Right lobe of liver (tissue), 4 donors: ENCODE measurements at regions not wholly inside any gene's neighbourhood (a gene's known extent, or its start where the extent isn't known, plus 50 kb on each side); places are given as distances from the start of the nearest gene placed in this dataset.

Experiments
- POLR2A ChIP-seq: fragments of 450-650 bp; IDR thresholded peaks from one replicate; pipeline ENCODE4 v1.6.1; 2017; ENCODE audit warnings: antibody characterized with exemption, mild to moderate bottlenecking
- TF ChIP-seq, protein P1 (sequence below), 4 donors: fragments of 200-600 bp in 3 of 4; fragments of 450-650 bp in 1 of 4; IDR thresholded peaks; one replicate each; pipeline versions ENCODE4 v1.5.1 to v1.8.0; 2016 to 2022; ENCODE audit warnings: antibody characterized with exemption in 4 of 4, mild to moderate bottlenecking in 2 of 4
- donor health status: DM: no; HTN: no; CAD: no.
- donor health status: DM: no; HTN: no; CAD: no.
- donor health status: DM: no; HTN: yes; CAD: no.

DNA sequence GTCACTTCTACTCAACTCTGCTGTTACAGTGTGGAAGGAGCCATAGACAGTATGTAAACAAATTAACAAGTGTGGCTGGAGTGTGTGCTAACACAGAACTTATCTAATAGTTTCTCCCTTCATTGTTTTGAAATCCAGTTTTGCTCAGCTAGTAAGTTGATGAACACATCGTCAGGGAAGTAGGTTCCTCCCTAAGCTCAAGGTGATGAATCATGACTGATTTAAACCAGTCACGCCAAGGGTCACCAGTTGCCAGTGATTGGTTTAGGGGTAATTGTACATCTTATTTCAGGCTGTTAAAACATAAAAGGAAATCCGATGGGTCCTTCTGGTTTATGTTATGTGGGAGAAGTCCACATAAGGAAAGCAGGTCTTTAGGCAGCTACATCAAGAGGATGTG is 97.0 kb upstream of the CHODL start:
- TF ChIP-seq, protein P1, sequence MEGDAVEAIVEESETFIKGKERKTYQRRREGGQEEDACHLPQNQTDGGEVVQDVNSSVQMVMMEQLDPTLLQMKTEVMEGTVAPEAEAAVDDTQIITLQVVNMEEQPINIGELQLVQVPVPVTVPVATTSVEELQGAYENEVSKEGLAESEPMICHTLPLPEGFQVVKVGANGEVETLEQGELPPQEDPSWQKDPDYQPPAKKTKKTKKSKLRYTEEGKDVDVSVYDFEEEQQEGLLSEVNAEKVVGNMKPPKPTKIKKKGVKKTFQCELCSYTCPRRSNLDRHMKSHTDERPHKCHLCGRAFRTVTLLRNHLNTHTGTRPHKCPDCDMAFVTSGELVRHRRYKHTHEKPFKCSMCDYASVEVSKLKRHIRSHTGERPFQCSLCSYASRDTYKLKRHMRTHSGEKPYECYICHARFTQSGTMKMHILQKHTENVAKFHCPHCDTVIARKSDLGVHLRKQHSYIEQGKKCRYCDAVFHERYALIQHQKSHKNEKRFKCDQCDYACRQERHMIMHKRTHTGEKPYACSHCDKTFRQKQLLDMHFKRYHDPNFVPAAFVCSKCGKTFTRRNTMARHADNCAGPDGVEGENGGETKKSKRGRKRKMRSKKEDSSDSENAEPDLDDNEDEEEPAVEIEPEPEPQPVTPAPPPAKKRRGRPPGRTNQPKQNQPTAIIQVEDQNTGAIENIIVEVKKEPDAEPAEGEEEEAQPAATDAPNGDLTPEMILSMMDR (IDR thresholded peaks at IDR 0.05) = no peak
- TF ChIP-seq POLR2A = no peak
